ENCODE measurements at regions not wholly inside any gene's neighbourhood (a gene's known extent, or its start where the extent isn't known, plus 50 kb on each side); places are given as distances from the start of the nearest gene placed in this dataset.

DNA sequence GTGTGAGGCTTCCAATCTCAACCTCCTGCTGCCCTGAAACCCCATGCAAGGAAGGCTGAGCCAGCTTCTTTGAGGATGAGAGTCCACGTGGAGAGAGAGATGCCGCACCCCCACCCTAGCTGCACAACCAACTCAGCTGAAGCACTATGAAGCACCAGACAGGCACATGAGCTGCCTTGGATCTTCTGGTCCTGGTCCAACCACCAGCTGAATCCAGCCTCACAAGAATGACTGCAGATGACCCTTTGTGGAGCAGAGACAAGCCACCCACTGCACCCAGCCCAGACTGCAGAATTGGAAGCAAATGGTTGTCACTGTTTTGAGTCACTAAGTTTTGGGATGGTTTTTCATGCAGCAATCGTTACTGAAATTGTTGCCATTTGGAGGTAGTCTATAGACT, 149.6 kb upstream of the SYT13 start:
- no peak for DNase-seq

DNA sequence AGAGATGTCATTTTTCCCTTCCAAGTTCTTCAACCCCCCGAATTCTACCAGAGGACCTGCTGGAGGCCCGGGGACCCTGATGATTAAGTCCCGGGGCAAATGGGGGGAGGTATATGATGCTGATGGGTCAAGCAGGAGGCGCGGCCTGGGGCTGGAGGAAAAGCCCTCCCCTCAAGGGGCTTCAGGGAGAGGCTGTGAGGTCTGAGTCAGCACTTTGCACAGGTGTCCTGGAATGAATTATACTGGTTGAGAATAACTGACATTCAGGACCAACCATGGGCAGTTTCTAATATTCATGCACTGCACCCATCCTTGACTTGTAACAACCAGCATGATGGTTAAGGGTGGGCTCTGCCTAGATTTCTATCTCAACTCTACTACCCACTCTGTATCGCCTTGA, 146.8 kb upstream of the SYT13 start:
- DNase-seq: no peak

DNA sequence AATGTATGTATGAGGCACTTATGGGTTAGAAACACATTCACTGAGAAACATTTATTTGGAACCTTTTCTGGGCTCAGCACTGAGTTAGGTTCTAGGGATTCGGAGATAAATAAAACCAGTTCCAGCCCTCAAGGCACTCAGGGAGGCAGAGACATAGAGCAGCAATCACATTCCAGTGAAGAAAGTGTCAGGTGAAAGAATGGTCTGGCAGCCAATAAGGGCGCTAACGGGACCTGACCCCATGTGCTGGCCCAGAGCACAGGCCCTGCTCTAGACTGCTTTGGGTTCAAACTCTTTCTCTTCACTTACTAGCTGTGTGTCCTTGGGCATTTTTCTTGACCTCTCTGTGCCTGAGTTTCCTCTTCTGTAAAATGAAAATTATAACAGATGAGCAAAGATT, 146.0 kb upstream of the SYT13 start:
- DNase-seq: no peak

DNA sequence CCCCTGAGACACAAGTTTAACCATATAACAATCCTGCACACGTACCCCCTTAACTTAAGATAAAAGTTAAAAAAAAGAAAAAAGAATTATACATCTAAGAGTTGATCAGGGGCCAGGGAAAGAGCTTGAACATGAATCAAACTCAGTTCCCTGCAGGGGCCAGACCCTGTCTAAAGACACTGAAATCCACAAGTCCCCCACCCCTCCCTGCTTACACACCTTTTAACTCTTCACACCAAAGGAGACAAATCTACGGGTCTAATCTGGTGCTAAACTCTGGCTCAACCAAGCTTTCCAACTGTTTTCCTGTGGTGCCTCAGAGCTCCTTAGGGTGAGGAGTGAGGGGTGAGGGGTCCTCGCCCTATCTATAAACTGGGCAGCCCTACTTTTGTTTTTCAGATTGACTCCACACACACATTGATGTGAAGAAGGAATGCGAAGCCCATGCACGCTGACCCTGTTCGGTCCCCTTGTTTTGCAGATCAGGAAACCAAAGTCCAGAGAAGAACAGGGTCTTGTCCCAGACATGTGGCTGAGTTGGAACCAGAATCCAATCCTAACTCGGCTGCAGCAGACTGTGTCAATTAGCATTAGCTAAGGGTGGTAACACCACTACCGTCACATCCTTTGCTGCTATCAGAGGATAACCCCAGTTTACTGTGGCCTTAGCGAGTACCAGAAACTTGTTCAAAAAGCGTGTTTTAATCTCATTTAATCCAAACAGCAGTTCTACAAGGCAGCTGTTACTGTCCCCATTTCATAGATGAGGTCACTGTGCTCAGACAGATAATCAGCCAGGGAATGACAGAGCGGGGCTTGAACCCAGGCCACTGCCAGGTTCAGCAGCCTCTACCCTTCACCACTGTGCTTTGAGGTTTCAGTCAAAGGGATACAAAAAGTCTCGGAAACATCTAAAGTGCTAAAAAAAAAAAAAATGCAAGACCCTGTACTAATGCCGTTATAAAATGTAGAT, 145.2 kb upstream of the SYT13 start:
- DNase-seq: no peak

DNA sequence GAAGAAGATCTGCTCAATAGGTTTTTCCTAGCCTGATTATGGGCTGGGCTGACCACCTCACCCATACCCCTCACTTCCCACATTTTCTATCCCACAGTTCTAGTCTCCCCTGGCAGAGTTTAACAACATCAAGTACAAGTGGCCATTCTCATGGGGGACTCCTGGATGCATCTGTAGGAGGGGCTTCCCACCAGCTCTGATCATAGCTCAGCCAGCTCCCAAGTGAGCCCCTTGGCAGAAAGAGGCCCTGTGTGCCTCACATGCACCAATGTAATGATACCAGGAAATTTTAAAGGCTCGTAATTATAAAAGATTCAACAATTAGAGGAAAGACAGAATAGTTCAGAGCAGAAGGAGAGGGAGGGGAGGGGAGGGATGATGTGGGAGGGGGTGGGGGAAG, 144.2 kb upstream of the SYT13 start:
- no peak for DNase-seq

DNA sequence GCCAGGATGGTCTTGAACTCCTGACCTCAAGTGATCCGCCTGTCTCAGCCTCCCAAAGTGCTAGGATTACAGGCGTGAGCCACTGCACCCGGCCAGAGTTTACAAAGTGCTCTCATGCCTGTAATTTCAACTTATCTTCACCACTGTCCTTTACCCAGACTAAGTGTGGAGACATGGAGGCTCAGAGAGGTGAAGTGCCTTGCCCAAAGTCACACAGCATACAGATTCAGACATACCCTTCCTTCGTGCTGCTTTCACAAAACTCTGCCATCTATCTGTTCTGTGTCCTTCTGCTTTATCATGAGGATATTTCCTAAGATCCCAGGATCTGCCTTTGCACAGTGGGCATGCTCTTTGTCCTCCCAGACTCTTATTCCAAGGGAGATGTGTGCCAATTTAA, 143.6 kb upstream of the SYT13 start:
- DNase-seq: no peak

DNA sequence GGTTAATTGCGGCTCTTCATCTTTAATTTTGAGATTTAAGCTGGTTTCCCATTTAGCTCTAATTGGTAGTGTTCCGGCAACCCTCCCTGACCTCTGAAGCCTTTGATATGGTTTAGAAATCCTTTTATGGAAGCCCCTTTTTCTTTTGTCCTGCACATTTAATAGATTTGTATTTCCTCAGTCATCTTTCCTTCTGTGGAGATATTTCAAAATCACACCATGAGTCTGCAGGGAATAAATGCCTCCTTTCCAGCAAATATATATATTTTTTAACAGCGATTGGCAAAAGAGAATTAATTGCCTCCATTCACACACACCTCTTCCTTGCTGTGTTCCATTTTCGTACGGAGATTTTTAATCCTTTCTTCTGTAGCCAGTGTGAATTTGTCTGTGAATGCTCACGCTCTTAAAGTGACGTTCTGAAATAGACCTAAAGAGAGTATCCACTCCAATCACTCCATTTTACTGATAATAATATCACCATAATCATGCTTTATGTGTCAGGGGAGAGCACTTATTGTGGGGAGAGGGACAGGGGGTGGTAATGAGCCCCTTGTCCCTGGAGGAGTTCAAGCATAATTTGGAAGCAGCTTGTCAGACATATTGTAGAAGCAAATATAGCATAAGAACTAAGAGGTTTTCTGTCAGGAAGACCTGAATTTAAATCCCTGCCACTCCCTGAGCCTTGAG, 142.5 kb upstream of the SYT13 start:
- DNase-seq: no peak

DNA sequence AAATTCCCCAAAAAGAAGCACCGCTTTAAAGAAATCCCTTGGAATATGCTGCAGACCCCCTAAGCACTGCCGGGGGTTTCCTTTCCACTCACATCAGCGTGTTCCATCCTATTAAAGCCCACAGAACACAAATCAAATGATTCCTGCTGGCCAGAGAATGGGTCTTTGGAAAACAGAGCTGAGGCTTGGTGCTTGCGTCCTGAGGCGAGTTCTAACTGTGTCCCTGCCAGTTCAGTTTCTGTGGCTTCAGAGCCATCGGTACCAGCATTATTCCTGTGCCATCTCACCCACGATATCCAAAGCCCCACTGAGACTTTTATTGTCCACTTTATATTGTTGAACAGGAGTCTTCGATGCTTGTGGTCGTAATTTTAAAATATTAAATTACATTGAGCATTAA, 142.0 kb upstream of the SYT13 start:
- no peak for DNase-seq

DNA sequence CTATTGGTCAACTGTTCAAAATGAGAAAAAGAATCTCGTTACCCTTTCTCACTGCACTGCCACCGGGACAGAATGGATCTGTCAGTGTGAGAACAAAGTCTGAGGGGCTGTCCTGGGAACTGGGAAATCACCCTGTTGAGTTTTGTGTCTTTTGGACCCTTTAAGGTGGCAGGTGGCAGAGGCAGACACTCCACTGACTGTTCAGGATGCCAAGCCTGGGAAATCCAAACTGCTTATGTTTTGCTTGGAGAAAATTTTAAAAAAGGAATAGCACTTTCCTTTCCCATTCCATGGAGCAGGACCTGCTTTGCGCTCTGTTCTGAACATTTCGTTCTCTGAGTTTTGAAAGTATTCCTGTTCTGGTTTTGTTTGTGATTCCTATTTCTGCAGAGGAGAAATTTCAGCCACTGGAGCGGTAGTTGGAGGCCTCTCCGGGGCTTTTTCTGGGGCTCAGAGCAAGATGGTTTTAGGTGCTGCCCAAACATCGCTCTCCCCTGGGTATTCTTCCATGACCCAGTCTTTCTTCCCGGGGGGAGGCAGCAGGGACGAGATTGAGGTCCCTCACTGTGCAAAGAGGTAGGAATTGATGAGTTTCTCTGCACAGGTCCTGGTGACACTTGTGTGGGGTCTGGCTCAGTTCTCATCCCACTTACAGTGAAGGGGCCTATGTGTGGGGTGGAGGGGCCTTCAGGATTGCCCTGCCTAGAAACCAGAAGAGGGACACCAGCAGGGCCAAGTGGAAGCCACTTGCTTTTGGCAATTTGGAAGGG, 138.5 kb upstream of the SYT13 start:
- no peak for DNase-seq

DNA sequence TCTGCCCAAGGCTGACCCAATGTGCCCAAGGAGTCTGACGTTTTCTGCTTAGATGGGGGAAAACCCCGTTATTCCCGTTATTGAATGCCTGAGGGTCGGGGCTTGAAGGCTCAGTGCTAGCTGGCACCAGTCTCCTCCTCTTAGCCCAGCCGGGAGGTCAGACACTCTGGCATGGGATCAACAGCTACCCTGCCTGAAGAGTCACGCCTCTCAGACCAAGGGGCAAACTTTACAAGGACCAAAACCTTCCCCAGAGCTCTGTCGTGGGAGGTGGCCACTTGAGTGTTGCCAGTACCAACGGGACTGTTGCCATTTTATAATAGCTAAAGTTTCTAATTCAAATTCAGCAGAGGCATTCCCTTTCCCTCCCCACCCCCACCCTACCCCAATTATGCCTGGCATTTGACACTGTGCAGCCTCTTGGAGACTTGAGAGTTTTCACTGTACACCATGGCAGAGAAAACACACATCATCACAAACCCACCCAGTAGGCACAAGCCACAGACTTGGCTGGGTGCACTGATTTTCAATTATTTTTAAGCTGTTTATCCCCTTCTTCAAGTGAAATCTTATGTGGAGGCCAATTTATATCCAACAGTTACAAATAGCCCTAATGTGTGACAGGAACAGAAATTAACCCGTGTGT, 137.5 kb upstream of the SYT13 start:
- DNase-seq: no peak

DNA sequence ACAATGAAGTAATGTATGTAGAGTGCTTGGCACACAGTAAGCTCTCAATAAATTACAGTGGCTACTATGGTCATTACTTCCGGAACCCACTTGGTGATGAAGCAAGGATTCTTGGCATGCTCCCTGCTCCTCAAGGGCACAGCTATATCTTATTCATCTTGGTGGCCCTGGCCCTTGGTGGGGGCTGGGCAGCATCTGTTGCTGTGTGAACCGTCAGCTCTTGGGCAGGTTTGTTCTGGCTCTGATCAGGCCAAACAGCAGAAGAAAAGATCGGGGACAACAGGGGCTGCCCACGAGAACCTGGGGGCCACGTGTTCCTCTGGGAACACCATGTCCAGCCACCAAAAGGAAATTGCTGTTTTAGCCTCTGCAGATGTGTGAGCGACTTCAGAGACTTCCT, 136.9 kb upstream of the SYT13 start:
- no peak for DNase-seq

DNA sequence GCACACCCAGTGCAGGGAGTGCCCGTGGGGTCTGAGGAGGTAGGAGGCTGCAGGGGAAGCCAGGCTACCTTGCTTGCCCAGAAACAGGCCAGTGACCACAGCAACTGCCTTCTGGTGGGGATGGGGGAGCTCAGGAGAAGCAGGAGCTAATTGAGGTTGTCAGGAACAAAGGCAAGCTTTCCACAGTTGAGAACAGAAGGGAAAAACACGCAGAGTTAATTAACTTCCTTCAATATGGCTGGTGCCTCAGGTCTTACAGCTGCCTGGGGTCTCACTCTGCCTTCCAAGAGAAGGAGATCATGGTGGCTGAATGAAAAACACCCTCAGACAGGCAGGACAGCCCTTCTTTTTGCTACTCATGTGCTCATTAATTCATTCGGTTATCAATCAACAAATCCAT, 127.9 kb upstream of the SYT13 start:
- no peak for DNase-seq

DNA sequence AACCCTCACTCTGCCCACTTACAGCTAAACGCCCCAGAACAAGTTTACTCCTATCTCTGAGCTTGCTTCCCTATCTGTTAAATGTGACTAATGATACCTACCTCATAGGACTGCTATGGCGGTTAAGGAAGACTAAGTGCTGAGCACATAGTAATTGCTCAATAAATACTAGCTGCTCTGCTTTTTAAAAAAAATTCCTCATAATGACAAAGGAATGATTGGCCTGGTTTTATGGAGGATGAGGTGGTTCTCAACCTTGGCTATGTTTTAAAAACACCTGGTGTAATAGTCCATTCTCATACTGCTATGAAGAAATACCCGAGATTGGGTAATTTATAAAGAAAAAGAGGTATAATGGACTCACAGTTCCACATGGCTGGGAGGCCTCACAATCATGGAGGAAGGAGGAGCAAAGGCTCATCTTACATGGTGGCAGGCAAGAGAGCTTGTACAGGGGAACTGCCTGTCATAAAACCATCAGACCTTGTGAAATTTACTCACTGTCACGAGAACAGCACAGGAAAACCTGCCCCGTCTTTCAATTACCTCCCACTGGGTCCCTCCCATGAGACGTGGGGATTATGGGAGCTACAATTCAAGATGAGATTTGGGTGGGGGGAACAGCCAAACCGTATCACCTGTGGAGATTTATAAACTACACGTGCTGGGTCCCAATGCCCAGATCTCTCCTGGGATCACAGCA, 127.2 kb upstream of the SYT13 start:
- no peak for DNase-seq

DNA sequence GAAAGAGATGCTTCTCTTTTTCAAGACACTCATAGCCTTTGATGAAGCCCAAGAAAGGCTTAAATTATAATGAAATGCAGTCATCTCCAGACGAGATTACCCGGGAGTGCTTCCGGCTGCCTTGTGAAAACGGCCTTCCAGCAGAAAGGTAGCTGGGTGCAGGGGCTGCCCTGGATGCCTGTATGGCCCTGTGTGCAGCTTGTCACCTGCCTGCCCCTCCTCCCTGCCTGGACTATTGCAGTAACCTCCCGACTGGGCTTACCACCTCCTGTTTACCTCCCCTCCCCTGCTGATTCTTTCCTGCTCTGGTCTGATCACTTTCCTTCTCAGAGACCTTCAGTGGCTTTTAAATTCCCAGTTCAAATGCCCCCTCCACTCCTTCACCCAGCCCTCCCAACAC, 126.4 kb upstream of the SYT13 start:
- DNase-seq: no peak

DNA sequence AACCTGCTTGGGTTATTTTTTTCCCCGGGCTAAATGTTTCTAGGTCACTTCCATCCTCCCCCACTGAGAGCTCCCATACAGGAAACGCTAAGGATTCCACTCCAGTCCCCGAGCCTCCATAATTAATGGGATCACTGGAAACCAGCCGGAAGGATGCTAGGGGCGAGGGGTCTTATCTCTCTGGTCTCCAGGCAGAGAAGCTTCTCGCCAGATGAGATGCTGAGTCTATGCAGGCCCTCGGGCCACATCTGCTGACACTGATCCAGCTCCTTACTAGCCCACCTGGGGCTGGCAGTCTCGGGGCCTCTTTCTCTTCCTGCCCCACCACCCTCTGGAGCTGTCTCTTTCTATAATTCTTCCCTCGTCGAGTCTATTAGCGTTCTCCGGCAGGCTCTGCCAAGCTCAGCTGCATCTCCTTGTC, 125.9 kb upstream of the SYT13 start:
- no peak for DNase-seq

DNA sequence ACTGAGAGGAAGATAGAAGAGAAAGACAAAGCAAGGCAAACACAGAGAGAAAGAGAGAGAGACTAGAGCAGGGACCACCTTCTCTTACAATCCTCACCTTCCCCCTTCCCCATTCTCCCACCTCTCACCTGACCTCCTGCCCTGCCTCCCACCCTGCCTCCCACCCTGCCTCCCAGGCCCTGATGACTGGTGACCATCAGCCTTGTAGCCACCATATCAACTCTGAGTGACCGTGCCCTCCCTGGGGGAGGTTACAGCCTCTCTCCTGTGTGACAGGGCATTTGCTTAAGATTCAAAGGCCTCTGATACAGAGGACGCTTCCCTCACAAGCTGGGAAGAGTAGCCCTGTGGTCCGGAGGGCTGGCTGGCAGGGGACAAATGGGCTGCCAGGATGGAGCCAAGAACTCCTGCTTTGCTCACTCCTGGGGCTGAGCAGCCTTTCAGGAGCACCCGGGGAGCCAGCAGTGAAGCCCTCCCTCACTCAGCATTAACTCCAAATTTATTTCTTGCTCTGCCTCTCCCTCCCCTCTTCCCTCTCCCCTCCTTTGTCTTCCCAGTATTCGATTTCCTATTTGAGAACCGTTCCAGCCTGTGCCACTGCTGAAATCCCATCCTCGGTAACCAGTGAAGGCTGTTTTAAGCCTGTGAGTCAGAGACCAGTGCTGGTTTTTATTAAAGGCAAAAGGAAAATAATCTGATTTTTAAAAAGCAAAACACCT, 125.2 kb upstream of the SYT13 start:
- no peak for DNase-seq

DNA sequence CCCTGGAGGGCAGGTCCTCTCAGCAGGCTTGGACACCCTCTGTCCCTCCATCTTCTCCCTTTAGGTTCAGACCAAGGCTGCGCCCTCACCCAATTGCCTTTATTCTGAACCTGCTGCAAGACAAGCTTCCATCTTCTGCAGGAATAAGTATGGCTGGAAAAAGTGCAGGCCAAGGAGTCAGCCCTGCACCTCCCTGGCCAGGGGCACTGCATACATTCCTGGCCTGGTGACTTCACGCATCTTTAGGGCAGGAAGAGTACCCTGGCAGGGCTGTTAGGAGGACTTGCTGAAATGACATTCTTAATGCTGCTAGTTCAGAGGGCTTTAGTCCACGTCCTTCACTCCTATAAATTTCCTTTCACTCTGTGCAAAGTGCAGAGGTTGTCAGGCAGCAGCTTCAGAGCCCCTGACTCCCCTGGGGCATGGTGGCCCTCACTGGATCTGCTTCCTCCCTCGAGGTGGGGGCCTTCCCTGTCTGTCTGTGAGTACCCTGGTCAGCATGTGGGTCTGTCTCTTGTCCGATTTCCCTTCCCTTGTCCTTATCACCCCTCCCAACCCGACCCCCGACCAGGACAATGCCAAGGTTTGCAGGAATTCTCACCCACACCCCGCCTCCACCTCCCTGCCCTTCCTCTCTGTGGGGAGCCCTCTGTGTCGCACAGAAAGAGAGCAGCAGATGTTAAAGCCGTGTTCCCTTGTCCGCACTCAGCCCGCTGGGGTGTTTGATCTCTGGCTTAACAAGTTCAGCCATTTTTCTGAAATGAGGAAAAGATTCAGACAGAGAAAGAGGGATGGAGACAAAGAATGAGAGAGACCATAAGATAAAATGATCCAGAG, 124.5 kb upstream of the SYT13 start:
- DNase-seq: no peak

DNA sequence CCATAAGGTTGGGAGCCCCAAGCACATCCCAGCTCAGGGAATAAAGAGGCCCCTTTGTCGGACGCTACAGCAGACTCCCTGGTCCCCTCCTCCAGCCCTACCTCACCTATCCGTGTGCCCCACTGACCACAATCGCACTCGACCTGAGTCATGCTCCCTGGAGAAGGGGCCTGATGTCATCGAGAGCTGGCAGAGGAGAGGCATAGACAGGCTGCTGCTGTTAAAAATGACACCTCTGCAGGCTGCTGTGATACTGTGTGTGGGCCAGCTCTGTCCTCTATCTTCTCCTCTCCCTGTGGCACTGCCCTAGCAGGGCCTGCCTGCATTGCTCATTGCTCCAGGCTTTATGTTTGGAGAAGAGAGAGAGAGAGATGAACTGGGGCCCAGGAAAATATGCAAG, 123.4 kb upstream of the SYT13 start:
- DNase-seq: no peak

DNA sequence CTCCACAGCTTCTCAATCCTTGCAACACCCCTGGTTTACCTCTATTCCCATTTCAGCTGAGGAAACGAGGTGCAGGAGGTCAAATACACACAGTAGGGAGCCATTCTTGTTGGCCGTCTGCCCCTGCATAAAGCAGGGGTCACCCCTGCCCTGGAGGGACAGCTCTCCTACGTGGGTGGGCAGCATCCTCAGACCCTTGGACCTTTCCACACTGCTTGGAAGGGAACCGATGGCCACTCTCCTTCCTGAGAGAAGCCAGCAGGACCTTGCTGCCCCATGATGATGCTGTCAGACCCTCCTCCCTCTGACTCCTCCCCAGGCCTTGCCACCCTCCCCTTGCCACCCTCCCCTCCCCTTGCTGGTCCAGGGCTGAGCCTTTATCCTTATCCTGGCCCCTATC, 121.1 kb upstream of the SYT13 start:
- no peak for DNase-seq

DNA sequence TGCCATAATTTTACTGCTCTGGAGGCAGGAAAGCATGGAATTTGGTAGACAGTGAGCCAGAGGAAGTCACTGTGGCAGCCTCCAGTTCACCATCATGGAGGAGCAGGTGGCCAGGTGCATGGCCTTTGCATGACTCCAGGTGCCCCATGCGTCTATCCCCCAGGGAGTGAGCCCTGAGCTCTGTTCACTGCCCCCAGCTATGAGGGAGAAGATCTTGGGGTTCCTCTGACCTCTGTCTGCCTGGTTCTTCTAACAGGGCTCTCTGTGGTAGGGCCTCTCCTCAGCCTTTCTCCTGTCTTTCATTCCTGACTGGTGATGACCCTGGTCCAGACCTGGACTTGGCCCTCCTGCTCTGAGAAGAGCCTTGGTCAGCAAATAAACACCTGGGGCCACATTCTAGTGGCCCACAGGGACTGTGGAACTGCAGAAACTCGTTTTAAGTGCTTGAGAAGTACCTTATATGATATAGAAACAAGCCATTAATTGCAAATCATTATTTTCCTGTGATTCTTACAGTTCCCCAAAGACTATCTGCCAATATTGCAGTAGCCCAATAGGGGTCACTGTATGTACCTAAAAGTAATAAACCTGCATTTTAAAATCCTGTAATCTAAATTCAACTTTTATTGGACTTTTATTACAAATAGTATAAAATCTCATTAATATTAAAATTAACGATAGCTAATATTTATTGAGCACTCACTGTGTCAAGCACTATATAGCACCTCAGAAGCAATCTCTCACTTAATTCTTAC, 120.0 kb upstream of the SYT13 start:
- DNase-seq: peak; percentile 17 to 28

Data from AML-193 (cell line).